SW 1271 (cell line): ENCODE measurements at regions not wholly inside any gene's neighbourhood (a gene's known extent, or its start where the extent isn't known, plus 50 kb on each side); places are given as distances from the start of the nearest gene placed in this dataset.

Source experiments
- DNase-seq, 2 experiments: peaks; one replicate each; lab custom pipeline; 2025; lab: John Stamatoyannopoulos, UW

DNA sequence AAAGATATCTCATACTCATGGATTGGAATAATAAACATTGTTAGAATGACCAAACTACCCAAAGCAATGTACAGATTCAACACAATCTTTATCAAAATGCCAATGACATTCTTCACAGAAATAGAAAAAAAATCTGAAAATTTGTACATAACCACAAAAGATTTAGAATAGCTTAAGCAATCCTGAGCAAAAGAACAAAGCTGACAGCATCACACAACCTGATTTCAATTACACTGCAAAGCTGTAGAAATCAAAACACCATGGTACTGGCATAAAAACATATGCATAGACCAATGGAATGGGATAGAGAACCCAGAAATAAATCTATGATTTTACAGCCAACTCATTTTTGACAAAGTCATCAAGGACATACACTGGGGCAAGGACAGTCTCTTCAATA, 130.0 kb upstream of the TMEM72 start:
- no peak for DNase-seq

GRCh38 chr10:44786286-44786850, 124.8 kb upstream of the TMEM72 start:
- DNase-seq: no peak

GRCh38 chr10:44787480-44788075, 123.6 kb upstream of the TMEM72 start:
- no peak for DNase-seq

GRCh38 chr10:44788147-44789129, 122.7 kb upstream of the TMEM72 start:
- no peak for DNase-seq

GRCh38 chr10:44792119-44792775, 118.9 kb upstream of the TMEM72 start:
- no peak for DNase-seq

DNA sequence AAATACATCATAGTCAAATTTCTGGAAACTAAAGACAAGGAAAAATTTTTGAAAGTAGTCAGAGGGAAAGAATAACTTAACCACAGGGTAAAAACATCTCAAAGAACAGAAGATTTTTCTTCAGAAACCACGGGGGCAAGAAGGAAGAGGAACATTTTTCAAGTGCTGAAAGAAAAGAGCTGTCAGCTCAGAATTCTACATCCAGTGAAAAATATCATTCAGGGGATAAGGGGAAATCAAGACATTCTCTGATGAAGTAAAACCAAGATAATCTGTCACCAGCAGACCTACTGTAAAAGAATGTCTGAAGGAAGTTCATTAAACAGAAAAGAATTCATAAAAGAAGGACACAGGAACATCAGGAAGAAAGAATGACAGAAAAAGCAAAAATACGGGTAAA, 111.2 kb upstream of the TMEM72 start:
- DNase-seq: no peak

- no peak for DNase-seq
Measured at GRCh38 chr10:44801383-44802327, 109.5 kb upstream of the TMEM72 start.

DNA sequence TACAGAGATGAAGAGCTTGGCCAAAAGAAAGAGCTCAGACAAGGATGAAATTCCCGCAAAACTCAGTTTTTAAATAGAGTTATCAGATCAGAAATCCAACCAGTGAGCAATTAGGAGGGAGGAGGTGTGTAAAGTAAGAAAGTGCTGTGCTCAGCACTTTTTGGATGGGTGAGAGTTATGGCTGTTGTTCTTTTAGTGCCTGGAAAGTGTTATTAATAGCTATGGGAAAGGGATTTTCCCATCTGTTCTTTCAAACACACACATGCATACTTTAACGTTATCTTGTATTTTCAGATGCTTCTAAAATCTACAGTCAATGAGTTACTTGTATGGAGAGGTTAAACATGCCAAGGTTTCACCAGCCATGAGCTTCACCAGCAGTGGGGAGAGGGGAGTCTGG, 107.3 kb upstream of the TMEM72 start:
- no peak for DNase-seq

- no peak for DNase-seq
Measured at GRCh38 chr10:44804661-44805060, 106.5 kb upstream of the TMEM72 start.

DNA sequence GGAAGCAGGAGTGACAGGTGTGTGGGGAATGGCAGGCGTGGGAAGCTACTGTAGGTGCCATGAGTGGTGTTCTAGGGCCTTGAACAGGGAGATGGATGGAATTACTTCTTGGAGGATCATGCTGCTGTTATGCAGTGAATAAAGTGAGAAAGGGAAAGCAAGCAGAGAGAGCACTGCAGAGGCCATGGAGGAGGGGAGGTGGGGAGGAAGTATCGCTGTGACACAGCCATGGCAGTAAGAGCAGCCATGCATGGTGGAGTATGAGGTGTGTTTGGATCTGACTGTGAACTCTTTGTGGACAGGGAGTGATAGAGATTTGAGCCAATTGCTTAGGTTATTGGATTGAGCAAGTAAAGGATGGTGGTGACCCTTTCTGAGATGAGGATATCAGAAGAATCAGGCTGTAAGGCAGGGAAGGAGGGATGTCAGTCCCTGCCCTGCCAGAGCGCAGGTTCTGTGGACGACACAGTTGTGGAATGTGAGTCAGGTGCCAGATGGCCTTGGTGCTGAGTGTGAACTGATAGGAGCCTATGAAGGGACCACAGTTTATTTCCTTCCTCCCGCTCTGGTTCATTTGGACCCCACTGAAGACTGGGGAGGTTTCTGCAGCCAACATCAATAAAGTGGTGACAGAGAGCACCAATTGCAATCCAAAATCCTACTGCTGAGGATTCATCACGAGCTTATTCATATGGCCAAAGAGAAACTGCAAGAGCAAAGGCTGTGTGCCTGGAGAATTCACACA, 105.5 kb upstream of the TMEM72 start:
- no peak for DNase-seq

- DNase-seq: no peak
Measured at GRCh38 chr10:44806950-44807349, 104.2 kb upstream of the TMEM72 start.

GRCh38 chr10:44807451-44807850, 103.7 kb upstream of the TMEM72 start:
- DNase-seq: no peak

DNA sequence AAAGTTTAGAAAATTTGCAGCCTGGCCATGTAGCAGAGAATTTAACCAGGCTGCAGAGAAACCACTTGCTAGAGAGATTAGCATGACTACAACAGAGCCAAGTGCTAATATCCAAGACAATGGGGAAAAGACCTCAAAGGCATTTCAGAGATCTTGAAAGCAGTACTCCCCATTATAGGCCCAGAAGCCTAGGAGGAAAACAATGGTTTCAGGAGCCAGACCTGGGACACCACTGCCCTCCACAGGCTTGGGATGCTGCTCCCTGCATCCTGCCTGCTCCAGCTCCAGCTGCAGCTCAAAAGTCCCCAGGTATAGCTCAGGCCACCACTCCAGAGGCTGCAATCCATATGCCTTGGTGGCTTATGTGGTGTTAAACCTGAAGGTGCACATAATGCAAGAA, 101.5 kb upstream of the TMEM72 start:
- no peak for DNase-seq

DNA sequence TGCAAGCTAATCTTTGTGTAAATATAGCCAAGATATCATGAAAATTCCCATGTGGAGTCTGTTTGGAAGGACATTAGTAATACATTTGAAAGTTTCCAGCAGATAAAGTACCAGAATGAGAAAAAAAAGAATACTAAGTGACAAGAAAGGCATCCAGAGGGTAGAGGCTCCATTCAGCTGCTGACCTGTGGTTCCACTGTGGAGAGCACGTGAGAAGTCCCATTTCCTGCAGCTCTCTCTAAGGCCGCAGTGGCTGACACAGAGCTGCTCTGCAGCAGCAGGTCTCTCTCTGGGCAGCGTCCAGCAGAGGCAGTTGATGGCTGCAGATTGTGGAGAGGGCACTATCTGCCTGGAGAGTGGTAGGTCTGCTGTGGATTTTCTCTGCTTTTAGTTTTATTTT, 100.1 kb upstream of the TMEM72 start:
- DNase-seq: no peak

DNA sequence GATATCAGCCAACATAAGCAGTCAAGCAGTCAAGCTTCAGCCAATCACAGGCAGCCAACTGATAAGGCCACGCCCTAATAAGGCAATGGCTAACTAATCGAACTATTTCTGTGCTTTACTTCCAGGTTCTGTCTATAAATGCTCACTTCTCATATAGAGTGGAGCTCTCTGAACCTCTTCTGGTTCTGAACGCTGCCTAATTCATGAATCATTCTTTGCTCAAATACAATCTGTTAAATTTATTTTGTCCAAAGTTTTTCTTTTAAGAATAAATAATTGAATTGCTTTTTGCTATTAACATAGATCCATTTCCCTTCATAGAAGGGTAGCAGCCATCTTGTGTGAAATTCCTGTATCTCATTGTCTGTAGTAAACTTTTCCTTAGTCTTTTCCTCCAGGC, 97.9 kb upstream of the TMEM72 start:
- DNase-seq: no peak

DNA sequence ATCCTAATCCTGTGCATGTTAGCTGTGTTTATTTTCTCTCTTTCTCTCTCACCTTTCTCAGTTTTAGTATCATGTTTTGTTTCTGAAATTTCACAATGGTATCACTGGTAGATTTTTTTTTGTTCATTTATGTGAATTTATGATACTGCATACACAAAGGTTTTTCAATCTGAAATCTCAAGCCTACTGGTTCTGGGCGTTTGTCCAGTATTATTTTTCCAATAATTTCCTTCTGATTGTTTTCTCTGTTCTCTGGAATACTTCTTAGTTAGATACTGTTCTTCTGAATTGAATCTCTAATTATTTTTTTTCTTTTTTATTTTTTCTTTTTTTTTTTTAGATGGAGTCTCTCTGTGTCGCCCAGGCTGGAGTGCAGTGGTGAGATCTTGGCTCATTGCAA, 96.2 kb upstream of the TMEM72 start:
- DNase-seq: no peak

DNA sequence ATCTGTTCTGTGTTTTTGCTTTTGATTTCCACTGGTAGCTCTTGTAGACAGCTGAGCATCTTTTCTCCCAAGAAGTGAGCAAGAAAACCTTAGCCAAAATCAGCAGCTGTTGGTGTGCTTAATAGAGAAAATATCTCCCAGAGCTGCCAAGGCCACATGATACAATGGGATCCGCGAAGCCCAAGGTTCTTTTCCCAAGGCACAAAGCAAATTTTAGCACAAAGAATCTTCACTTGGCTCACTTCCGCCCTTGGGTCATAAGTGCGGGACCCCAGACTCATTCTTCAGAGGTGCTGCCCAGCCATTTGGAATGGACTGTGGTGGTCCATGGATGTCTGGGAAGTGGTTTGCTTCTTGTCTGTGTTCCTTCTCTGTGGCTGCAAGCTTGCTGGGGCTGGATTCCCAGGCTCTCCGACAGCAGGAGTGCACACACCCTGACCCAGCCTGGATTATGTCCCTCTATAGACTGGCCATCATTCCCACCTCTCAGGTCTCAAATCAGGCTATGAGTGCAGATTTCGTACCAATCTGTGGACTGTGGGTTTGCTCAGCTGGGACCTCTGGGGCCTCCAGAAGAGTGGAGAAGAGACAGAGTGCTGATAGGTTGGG, 93.0 kb upstream of the TMEM72 start:
- no peak for DNase-seq

DNA sequence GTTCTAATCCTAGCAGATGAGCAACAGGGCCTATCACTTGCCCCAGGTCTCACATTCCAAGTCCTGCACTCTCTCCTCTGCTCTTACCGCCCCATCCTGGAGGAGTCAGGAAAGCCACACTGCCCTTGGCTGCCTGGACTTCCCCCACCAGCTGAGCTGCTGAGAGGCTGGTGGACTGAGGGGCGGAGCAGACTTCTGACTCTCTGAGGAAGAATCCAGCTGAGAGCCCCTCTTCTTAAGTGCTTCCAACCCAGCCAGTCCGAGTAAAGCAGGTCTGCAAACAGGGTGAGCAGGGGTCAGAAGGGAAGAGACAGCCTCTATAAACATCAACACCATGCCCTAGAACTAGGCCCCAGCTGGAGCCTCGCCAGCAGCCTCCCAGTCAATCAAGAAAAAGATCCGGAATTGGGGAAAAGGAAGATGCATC, 92.4 kb upstream of the TMEM72 start:
- no peak for DNase-seq

DNA sequence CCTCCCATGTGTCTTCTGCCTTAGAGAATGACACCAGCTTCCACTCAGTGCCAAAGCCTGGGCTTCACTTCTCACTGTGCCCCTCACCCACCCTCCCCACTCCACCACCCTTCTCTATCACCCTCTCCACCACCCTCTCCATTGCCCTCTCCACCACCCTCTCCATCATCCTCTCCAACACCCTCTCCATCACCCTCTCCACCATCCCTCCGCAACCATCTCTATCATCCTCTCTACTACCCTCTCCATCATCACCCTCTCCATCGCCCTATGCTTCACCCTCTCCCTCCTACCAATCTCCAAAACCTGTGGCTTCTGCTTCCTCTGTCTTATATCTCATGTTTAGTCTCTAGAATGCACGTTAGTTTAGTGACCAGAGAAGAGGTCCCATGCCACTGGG, 91.0 kb upstream of the TMEM72 start:
- no peak for DNase-seq

- no peak for DNase-seq
Measured at GRCh38 chr10:44821290-44821689, 89.8 kb upstream of the TMEM72 start.
